ENCODE measurements at regions not wholly inside any gene's neighbourhood (a gene's known extent, or its start where the extent isn't known, plus 50 kb on each side); places are given as distances from the start of the nearest gene placed in this dataset.

DNA sequence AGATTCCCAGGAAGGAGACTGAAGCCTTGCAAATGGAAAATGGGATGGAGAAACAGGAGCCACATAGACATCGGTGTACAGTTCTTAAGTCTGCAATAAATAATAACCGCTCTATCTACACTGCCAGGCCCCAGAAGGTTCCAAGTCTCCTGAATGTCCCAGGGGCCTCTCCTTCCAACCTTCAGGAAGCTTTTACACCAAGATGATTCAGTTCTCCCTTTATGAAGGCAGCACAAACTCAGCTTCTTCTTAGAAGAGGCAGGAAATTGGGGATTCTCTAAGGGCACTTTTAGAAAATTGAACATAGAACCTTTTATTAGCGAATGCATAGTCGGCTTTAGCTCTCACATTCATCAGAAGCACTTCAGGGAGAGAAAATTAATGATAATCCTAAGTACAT lies 130.8 kb upstream of the LYZL1 start:
- no peak for TF ChIP-seq BHLHE40 (IDR thresholded peaks at IDR 0.05; ENCODE audit: borderline replicate concordance in 1 of 2, low read depth in 2 of 2, low read length in 1 of 2)
- no peak for TF ChIP-seq EP300 (IDR thresholded peaks at IDR 0.05; ENCODE audit: borderline replicate concordance in 1 of 2, control insufficient read depth in 1 of 2, low read depth in 2 of 2, low read length in 2 of 2)
- TF ChIP-seq SPI1 (IDR thresholded peaks at IDR 0.05; ENCODE audit: borderline replicate concordance, insufficient read depth, low read depth, low read length), result no peak
- TF ChIP-seq POLR2AphosphoS2 (IDR thresholded peaks at IDR 0.05; ENCODE audit: low read depth, low read length), result no peak
- no peak for TF ChIP-seq PML (IDR thresholded peaks at IDR 0.05; ENCODE audit: low read length)
- TF ChIP-seq, protein P1, sequence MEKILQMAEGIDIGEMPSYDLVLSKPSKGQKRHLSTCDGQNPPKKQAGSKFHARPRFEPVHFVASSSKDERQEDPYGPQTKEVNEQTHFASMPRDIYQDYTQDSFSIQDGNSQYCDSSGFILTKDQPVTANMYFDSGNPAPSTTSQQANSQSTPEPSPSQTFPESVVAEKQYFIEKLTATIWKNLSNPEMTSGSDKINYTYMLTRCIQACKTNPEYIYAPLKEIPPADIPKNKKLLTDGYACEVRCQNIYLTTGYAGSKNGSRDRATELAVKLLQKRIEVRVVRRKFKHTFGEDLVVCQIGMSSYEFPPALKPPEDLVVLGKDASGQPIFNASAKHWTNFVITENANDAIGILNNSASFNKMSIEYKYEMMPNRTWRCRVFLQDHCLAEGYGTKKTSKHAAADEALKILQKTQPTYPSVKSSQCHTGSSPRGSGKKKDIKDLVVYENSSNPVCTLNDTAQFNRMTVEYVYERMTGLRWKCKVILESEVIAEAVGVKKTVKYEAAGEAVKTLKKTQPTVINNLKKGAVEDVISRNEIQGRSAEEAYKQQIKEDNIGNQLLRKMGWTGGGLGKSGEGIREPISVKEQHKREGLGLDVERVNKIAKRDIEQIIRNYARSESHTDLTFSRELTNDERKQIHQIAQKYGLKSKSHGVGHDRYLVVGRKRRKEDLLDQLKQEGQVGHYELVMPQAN (conservative IDR thresholded peaks at IDR 0.05), result no peak
- TF ChIP-seq, protein P2, sequence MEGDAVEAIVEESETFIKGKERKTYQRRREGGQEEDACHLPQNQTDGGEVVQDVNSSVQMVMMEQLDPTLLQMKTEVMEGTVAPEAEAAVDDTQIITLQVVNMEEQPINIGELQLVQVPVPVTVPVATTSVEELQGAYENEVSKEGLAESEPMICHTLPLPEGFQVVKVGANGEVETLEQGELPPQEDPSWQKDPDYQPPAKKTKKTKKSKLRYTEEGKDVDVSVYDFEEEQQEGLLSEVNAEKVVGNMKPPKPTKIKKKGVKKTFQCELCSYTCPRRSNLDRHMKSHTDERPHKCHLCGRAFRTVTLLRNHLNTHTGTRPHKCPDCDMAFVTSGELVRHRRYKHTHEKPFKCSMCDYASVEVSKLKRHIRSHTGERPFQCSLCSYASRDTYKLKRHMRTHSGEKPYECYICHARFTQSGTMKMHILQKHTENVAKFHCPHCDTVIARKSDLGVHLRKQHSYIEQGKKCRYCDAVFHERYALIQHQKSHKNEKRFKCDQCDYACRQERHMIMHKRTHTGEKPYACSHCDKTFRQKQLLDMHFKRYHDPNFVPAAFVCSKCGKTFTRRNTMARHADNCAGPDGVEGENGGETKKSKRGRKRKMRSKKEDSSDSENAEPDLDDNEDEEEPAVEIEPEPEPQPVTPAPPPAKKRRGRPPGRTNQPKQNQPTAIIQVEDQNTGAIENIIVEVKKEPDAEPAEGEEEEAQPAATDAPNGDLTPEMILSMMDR (IDR thresholded peaks at IDR 0.05 in 2 of 3, conservative IDR thresholded peaks at IDR 0.05 in 1 of 3; ENCODE audit: control insufficient read depth in 2 of 3, extremely low read depth in 1 of 3, insufficient read depth in 1 of 3, low read depth in 3 of 3, low read length in 3 of 3), result no peak
- TF ChIP-seq, protein P3, sequence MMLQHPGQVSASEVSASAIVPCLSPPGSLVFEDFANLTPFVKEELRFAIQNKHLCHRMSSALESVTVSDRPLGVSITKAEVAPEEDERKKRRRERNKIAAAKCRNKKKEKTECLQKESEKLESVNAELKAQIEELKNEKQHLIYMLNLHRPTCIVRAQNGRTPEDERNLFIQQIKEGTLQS (IDR thresholded peaks at IDR 0.05; ENCODE audit: borderline replicate concordance, extremely low read depth, low read depth, low read length), result no peak
- TF ChIP-seq, protein P4, sequence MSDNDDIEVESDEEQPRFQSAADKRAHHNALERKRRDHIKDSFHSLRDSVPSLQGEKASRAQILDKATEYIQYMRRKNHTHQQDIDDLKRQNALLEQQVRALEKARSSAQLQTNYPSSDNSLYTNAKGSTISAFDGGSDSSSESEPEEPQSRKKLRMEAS (IDR thresholded peaks at IDR 0.05; ENCODE audit: low read depth, low read length), result no peak
- no peak for TF ChIP-seq POLR2A (IDR thresholded peaks at IDR 0.05; ENCODE audit: low read depth, low read length)
- TF ChIP-seq MEF2A (IDR thresholded peaks at IDR 0.05; ENCODE audit: insufficient read depth, low read depth, low read length), result no peak
- TF ChIP-seq, protein P5, sequence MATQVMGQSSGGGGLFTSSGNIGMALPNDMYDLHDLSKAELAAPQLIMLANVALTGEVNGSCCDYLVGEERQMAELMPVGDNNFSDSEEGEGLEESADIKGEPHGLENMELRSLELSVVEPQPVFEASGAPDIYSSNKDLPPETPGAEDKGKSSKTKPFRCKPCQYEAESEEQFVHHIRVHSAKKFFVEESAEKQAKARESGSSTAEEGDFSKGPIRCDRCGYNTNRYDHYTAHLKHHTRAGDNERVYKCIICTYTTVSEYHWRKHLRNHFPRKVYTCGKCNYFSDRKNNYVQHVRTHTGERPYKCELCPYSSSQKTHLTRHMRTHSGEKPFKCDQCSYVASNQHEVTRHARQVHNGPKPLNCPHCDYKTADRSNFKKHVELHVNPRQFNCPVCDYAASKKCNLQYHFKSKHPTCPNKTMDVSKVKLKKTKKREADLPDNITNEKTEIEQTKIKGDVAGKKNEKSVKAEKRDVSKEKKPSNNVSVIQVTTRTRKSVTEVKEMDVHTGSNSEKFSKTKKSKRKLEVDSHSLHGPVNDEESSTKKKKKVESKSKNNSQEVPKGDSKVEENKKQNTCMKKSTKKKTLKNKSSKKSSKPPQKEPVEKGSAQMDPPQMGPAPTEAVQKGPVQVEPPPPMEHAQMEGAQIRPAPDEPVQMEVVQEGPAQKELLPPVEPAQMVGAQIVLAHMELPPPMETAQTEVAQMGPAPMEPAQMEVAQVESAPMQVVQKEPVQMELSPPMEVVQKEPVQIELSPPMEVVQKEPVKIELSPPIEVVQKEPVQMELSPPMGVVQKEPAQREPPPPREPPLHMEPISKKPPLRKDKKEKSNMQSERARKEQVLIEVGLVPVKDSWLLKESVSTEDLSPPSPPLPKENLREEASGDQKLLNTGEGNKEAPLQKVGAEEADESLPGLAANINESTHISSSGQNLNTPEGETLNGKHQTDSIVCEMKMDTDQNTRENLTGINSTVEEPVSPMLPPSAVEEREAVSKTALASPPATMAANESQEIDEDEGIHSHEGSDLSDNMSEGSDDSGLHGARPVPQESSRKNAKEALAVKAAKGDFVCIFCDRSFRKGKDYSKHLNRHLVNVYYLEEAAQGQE (IDR thresholded peaks at IDR 0.05; ENCODE audit: low read depth, low read length), result no peak

All from GM12878 (cell line).